ENCODE measurements at regions not wholly inside any gene's neighbourhood (a gene's known extent, or its start where the extent isn't known, plus 50 kb on each side); places are given as distances from the start of the nearest gene placed in this dataset.

- H3F3A ChIP-seq (replicated peaks; ENCODE audit: insufficient read depth), result peaks cover 4% of the 10 kb centered on the region
- ChIA-PET CTCF (interaction anchor here (1.1 kb wide), 1 partner anchor 36 kb away, joined by 3 read pairs; no protein-coding TSS in a partner anchor), POLR2A (no interaction called here)
- no peaks in the 10 kb centered on the region for H3K79me2 ChIP-seq (ENCODE audit: insufficient read depth)
- H3K27ac ChIP-seq (ENCODE audit: low read depth in 2 of 2, low read length in 1 of 2), result peak overlapping the region in 1 of 2 experiments; percentile 57; a peak in 2 of 4 replicates
- H2AFZ ChIP-seq (ENCODE audit: low read depth), result peak overlapping the region; percentile 44; the same call in 1 of the 2 replicates
- H3K9me3 ChIP-seq, result no peaks in the 10 kb centered on the region
- H3K4me3 ChIP-seq (ENCODE audit: low read depth in 2 of 2, low read length in 1 of 2), result no peak overlapping the region
- H3K4me1 ChIP-seq (ENCODE audit: control insufficient read depth in 1 of 2, insufficient read depth in 2 of 2, low read depth in 1 of 2, low read length in 1 of 2), result peaks cover 0 to 5% of the 10 kb centered on the region in 2 experiments; a peak in 1 of 4 replicates
- H3K27me3 ChIP-seq (ENCODE audit: insufficient read depth), result no peaks in the 10 kb centered on the region
- H3K36me3 ChIP-seq (replicated peaks in 1 of 2; ENCODE audit: control insufficient read depth in 1 of 2, insufficient read depth in 2 of 2, low read length in 1 of 2), result no peaks in the 10 kb centered on the region
- DNase-seq, result no peak
- H4K20me1 ChIP-seq (ENCODE audit: insufficient read depth), result no peaks in the 10 kb centered on the region
- H3K9me2 ChIP-seq, result no peaks in the 10 kb centered on the region
- TF ChIP-seq EP300 (IDR thresholded peaks at IDR 0.05; ENCODE audit: borderline replicate concordance in 1 of 2, low read depth in 1 of 2, low read length in 1 of 2) (peak in 1 of 2 experiments; percentile 22; a peak in 1 of 4 replicates), NFIC (IDR thresholded peaks at IDR 0.05; ENCODE audit: borderline replicate concordance) (peak; percentile 45; the same call in 1 of the 2 replicates), TEAD4 (IDR thresholded peaks at IDR 0.05; ENCODE audit: borderline replicate concordance, insufficient read depth) (no peak), ZBTB33 (IDR thresholded peaks at IDR 0.05; ENCODE audit: borderline replicate concordance, low read depth) (no peak), RFX5 (IDR thresholded peaks at IDR 0.05; ENCODE audit: low read length) (no peak), GABPA (IDR thresholded peaks at IDR 0.05; ENCODE audit: low read depth) (no peak), FOSL2 (IDR thresholded peaks at IDR 0.05; ENCODE audit: borderline replicate concordance, low read depth) (peak; percentile 52; the same call in 1 of the 2 replicates), PBX3 (IDR thresholded peaks at IDR 0.05) (no peak), RXRA (IDR thresholded peaks at IDR 0.05; ENCODE audit: borderline replicate concordance, low read depth) (no peak), MXI1 (IDR thresholded peaks at IDR 0.05; ENCODE audit: low read depth, low read length) (no peak), JUND (IDR thresholded peaks at IDR 0.05) (peak; percentile 37), USF1 (IDR thresholded peaks at IDR 0.05; ENCODE audit: borderline replicate concordance, low read depth) (no peak), TCF12 (IDR thresholded peaks at IDR 0.05) (peak; percentile 49; the same call in 1 of the 2 replicates)
- H3K9ac ChIP-seq, result no peak overlapping the region
- H3K4me2 ChIP-seq, result peak overlapping the region; percentile 0; the same call in 1 of the 2 replicates
- WGBS (ENCODE audit: low lambda C conversion rate), result 38% methylated on average over 1 of the region's 1 CpG
These were observed 57.0 kb upstream of the PREP start for GRCh38 chr6:105459864-105460263.

- H2AFZ ChIP-seq (ENCODE audit: low read depth), result no peak overlapping the region
- no peaks in the 10 kb centered on the region for H3K27me3 ChIP-seq (ENCODE audit: insufficient read depth)
- no peaks in the 10 kb centered on the region for H3K79me2 ChIP-seq (ENCODE audit: insufficient read depth)
- H3K36me3 ChIP-seq (replicated peaks in 1 of 2; ENCODE audit: control insufficient read depth in 1 of 2, insufficient read depth in 2 of 2, low read length in 1 of 2), result no peaks in the 10 kb centered on the region
- peaks cover 0 to 5% of the 10 kb centered on the region in 2 experiments; a peak in 1 of 4 replicates for H3K4me1 ChIP-seq (ENCODE audit: control insufficient read depth in 1 of 2, insufficient read depth in 2 of 2, low read depth in 1 of 2, low read length in 1 of 2)
- 76% methylated on average over 9 of the region's 9 CpGs for WGBS (ENCODE audit: low lambda C conversion rate)
- ChIA-PET CTCF (interaction anchor here (1.1 kb wide), 1 partner anchor 35 kb away, joined by 3 read pairs; no protein-coding TSS in a partner anchor), POLR2A (no interaction called here)
- 0 out of 2 replicates have a peak overlapping the region, but pooled peaks have one; percentile 0 for H3K4me2 ChIP-seq
- H4K20me1 ChIP-seq (ENCODE audit: insufficient read depth), result no peaks in the 10 kb centered on the region
- no peak for DNase-seq
- H3K4me3 ChIP-seq (ENCODE audit: low read depth in 2 of 2, low read length in 1 of 2), result no peak overlapping the region
- TF ChIP-seq FOXM1 (IDR thresholded peaks at IDR 0.05; ENCODE audit: low read depth) (no peak), EZH2phosphoT487 (IDR thresholded peaks at IDR 0.05; ENCODE audit: borderline replicate concordance, low read depth) (no peak), FOXJ3 (CRISPR knock-in tag; IDR thresholded peaks at IDR 0.05) (no peak), JUND (IDR thresholded peaks at IDR 0.05) (no peak), SMC3 (IDR thresholded peaks at IDR 0.05; ENCODE audit: low read depth, low read length) (no peak), FOSL2 (IDR thresholded peaks at IDR 0.05; ENCODE audit: borderline replicate concordance, low read depth) (no peak), USF2 (IDR thresholded peaks at IDR 0.05; ENCODE audit: borderline replicate concordance, low read depth, low read length) (no peak), RXRA (IDR thresholded peaks at IDR 0.05; ENCODE audit: borderline replicate concordance, low read depth) (no peak)
- H3K9me2 ChIP-seq, result no peaks in the 10 kb centered on the region
- no peak overlapping the region; a peak in 1 of 4 replicates for H3K27ac ChIP-seq (ENCODE audit: low read depth in 2 of 2, low read length in 1 of 2)
- H3F3A ChIP-seq (replicated peaks; ENCODE audit: insufficient read depth), result peaks cover 4% of the 10 kb centered on the region
- no peaks in the 10 kb centered on the region for H3K9me3 ChIP-seq
- H3K9ac ChIP-seq, result no peak overlapping the region
These were observed 56.2 kb upstream of the PREP start for GRCh38 chr6:105459049-105459448.
